ENCODE measurements at regions not wholly inside any gene's neighbourhood (a gene's known extent, or its start where the extent isn't known, plus 50 kb on each side); places are given as distances from the start of the nearest gene placed in this dataset.

- no TSS peak for BruUV-seq (replicated peaks)
- CTCF ChIA-PET: no interaction called here
- TF ChIP-seq CEBPB (IDR thresholded peaks at IDR 0.05; ENCODE audit: low read depth) (no peak), RAD21 (IDR thresholded peaks at IDR 0.05; ENCODE audit: low read depth) (no peak), CTCF (IDR thresholded peaks at IDR 0.05 in 2 of 3, conservative IDR thresholded peaks at IDR 0.05 in 1 of 3; ENCODE audit: borderline replicate concordance in 1 of 3, insufficient read depth in 1 of 3, low read depth in 2 of 3, low read length in 2 of 3) (no peak), POLR2A (IDR thresholded peaks at IDR 0.05; ENCODE audit: borderline replicate concordance, extremely low read depth, insufficient read depth, insufficient read length) (no peak), POLR2AphosphoS5 (IDR thresholded peaks at IDR 0.05; ENCODE audit: low read depth, low read length) (no peak), SP1 (IDR thresholded peaks at IDR 0.05; ENCODE audit: low read depth) (no peak), YY1 (IDR thresholded peaks at IDR 0.05; ENCODE audit: extremely low read depth, insufficient replicate concordance, low read depth, low read length) (no peak), EGR1 (IDR thresholded peaks at IDR 0.05; ENCODE audit: low read depth) (no peak)
Observed at GRCh38 chr4:135050086-135050717, 848.6 kb upstream of the PABPC4L start.

GRCh38 chr4:135032670-135033069, 831.1 kb upstream of the PABPC4L start:
- POLR2A ChIA-PET: no interaction called here
- no TSS peak for BruUV-seq (replicated peaks)
- no peak for DNase-seq (ENCODE audit: low read depth, low spot score)

More at GRCh38 chr4:135050086-135050717, 848.6 kb upstream of the PABPC4L start:
- Histone ChIP-seq H3K4me3 (replicated peaks in 1 of 2; ENCODE audit: low read depth in 1 of 2, low read length in 2 of 2) (no peak overlapping the region), H2AFZ (ENCODE audit: low read depth, low read length, poor library complexity, severe bottlenecking) (no peak overlapping the region), H3K79me2 (ENCODE audit: insufficient read depth, low read length) (no peaks in the 10 kb centered on the region), H3K4me2 (ENCODE audit: low read length) (no peak overlapping the region), H3K9me3 (ENCODE audit: control insufficient read depth in 1 of 2, insufficient read depth in 1 of 2, low read depth in 1 of 2, low read length in 2 of 2) (no peaks in the 10 kb centered on the region), H3K9me2 (ENCODE audit: insufficient read depth) (no peaks in the 10 kb centered on the region), H3K36me3 (ENCODE audit: control insufficient read depth in 1 of 2, insufficient read depth in 2 of 2, low read length in 2 of 2) (no peaks in the 10 kb centered on the region), H3K27me3 (ENCODE audit: insufficient read depth, low read length) (no peaks in the 10 kb centered on the region), H3K27ac (ENCODE audit: low read depth, low read length) (no peak overlapping the region), H4K20me1 (ENCODE audit: insufficient read depth) (no peaks in the 10 kb centered on the region), H3K9ac (ENCODE audit: low read length) (no peak overlapping the region), H3K4me1 (ENCODE audit: control insufficient read depth in 1 of 2, insufficient read depth in 2 of 2, low read length in 2 of 2) (no peaks in the 10 kb centered on the region)
- RAD21 ChIA-PET (ENCODE audit: low non-redundant PET in 1 of 2, low total read pairs in 2 of 2, uncharacterized antibody in 2 of 2, unreplicated experiment in 2 of 2): no interaction called here
- POLR2A ChIA-PET: no interaction called here
- intact Hi-C loops (cut with micrococcal nuclease): no loop called here
- no peak for ATAC-seq
- no peak for DNase-seq (ENCODE audit: low read depth, low spot score)

More at GRCh38 chr4:135032670-135033069, 831.1 kb upstream of the PABPC4L start:
- Histone ChIP-seq H3K4me3 (replicated peaks in 1 of 2; ENCODE audit: low read depth in 1 of 2, low read length in 2 of 2) (no peak overlapping the region), H4K20me1 (ENCODE audit: insufficient read depth) (no peaks in the 10 kb centered on the region), H3K9ac (ENCODE audit: low read length) (no peak overlapping the region), H3K27me3 (ENCODE audit: insufficient read depth, low read length) (no peaks in the 10 kb centered on the region), H3K9me2 (ENCODE audit: insufficient read depth) (no peaks in the 10 kb centered on the region), H3K4me2 (ENCODE audit: low read length) (no peak overlapping the region), H3K9me3 (ENCODE audit: control insufficient read depth in 1 of 2, insufficient read depth in 1 of 2, low read depth in 1 of 2, low read length in 2 of 2) (no peaks in the 10 kb centered on the region), H3K79me2 (ENCODE audit: insufficient read depth, low read length) (no peaks in the 10 kb centered on the region), H3K4me1 (ENCODE audit: control insufficient read depth in 1 of 2, insufficient read depth in 2 of 2, low read length in 2 of 2) (no peaks in the 10 kb centered on the region), H3K27ac (ENCODE audit: low read depth, low read length) (no peak overlapping the region), H3K36me3 (ENCODE audit: control insufficient read depth in 1 of 2, insufficient read depth in 2 of 2, low read length in 2 of 2) (no peaks in the 10 kb centered on the region), H2AFZ (ENCODE audit: low read depth, low read length, poor library complexity, severe bottlenecking) (no peak overlapping the region)
- CTCF ChIA-PET: no interaction called here
- intact Hi-C loops (cut with micrococcal nuclease): no loop called here
- TF ChIP-seq JUND (IDR thresholded peaks at IDR 0.05) (no peak), FOSL1 (IDR thresholded peaks at IDR 0.05; ENCODE audit: low read depth) (no peak), POLR2A (IDR thresholded peaks at IDR 0.05; ENCODE audit: borderline replicate concordance, extremely low read depth, insufficient read depth, insufficient read length) (no peak), SP1 (IDR thresholded peaks at IDR 0.05; ENCODE audit: low read depth) (no peak), CEBPB (IDR thresholded peaks at IDR 0.05; ENCODE audit: low read depth) (no peak), REST (IDR thresholded peaks at IDR 0.05; ENCODE audit: low read depth) (no peak)
- ATAC-seq: no peak
- RAD21 ChIA-PET (ENCODE audit: low non-redundant PET in 1 of 2, low total read pairs in 2 of 2, uncharacterized antibody in 2 of 2, unreplicated experiment in 2 of 2): no interaction called here

Data from HCT116 (cell line).